HCT116 (cell line): ENCODE measurements at regions not wholly inside any gene's neighbourhood (a gene's known extent, or its start where the extent isn't known, plus 50 kb on each side); places are given as distances from the start of the nearest gene placed in this dataset.
"Not testable (repeated sequence)": the region's sequence is repeated elsewhere in the genome, so short reads cannot be mapped to it uniquely, and the experiment has no call there.

ENCODE experiments used
- ATF3 ChIP-seq: IDR thresholded peaks from 2 replicates; pipeline ENCODE4 v1.6.1; 2012
- CTCF ChIP-seq, 3 experiments: fragments of 200-600 bp in 1 of 3; sonication (generic) in 1 of 3; IDR thresholded peaks in 2 of 3; conservative IDR thresholded peaks in 1 of 3; 2 replicates each; pipeline ENCODE4 v1.5.1; 2012 to 2017; ENCODE audit warnings: low read depth in 2 of 3, low read length in 2 of 3, antibody characterized with exemption in 1 of 3, borderline replicate concordance in 1 of 3, control low read depth in 1 of 3, mild to moderate bottlenecking in 1 of 3, mixed read lengths in 1 of 3, mixed run types in 1 of 3, moderate library complexity in 1 of 3; ENCODE audit not compliant: insufficient read depth in 1 of 3
- POLR2A ChIP-seq: IDR thresholded peaks from 2 replicates; pipeline ENCODE4 v1.7.0; 2011; ENCODE audit warnings: borderline replicate concordance; ENCODE audit not compliant: insufficient read depth, insufficient read length; ENCODE audit errors: extremely low read depth
- SIN3A ChIP-seq: IDR thresholded peaks from 2 replicates; pipeline ENCODE4 v1.6.1; 2012; ENCODE audit warnings: low read depth
- YY1 ChIP-seq: IDR thresholded peaks from 2 replicates; pipeline ENCODE4 v1.6.1; 2011; ENCODE audit warnings: low read length, low read depth, moderate library complexity, mild to moderate bottlenecking; ENCODE audit not compliant: insufficient replicate concordance; ENCODE audit errors: extremely low read depth
- ZBTB33 ChIP-seq: IDR thresholded peaks from 2 replicates; pipeline ENCODE4 v1.6.1; 2011; ENCODE audit warnings: mild to moderate bottlenecking, low read length, moderate library complexity; ENCODE audit not compliant: insufficient replicate concordance; ENCODE audit errors: extremely low read depth

- TF ChIP-seq POLR2A; CTCF (IDR thresholded peaks at IDR 0.05 in 2 of 3, conservative IDR thresholded peaks at IDR 0.05 in 1 of 3; ENCODE audit: borderline replicate concordance in 1 of 3, insufficient read depth in 1 of 3, low read depth in 2 of 3, low read length in 2 of 3); YY1; ATF3; SIN3A; ZBTB33: not testable (repeated sequence)
These were observed 127.7 kb upstream of the UBE3A start for GRCh38 chr15:25566545-25566944.
